ENCODE measurements at regions not wholly inside any gene's neighbourhood (a gene's known extent, or its start where the extent isn't known, plus 50 kb on each side); places are given as distances from the start of the nearest gene placed in this dataset.

- Histone ChIP-seq H3K4me3 (no peak overlapping the region), H3K9me3 (no peaks in the 10 kb centered on the region), H3K36me3 (ENCODE audit: low read depth, missing control alignments) (no peaks in the 10 kb centered on the region), H3K4me1 (no peaks in the 10 kb centered on the region), H3K27ac (no peak overlapping the region), H3K27me3 (no peaks in the 10 kb centered on the region)
- intact Hi-C loops (cut with DNase I; ENCODE audit: low total_unique reads): no loop called here
- TF ChIP-seq POLR2A (IDR thresholded peaks at IDR 0.05) (no peak), CTCF (IDR thresholded peaks at IDR 0.05) (no peak)
- 58 to 87% methylated on average over 2 of the region's 2 CpGs for WGBS, 2 donors
- DNase-seq: no peak
Observed at GRCh38 chr15:93428807-93429351, 339.9 kb upstream of the RGMA start.

- Histone ChIP-seq H3K9me3 (no peaks in the 10 kb centered on the region), H3K27me3 (no peaks in the 10 kb centered on the region), H3K4me1 (no peaks in the 10 kb centered on the region), H3K27ac (no peak overlapping the region), H3K36me3 (ENCODE audit: low read depth, missing control alignments) (no peaks in the 10 kb centered on the region), H3K4me3 (no peak overlapping the region)
- no peak for TF ChIP-seq POLR2A (IDR thresholded peaks at IDR 0.05)
- TF ChIP-seq CTCF (IDR thresholded peaks at IDR 0.05): no peak
- WGBS, 2 donors: 43 to 54% methylated on average over 3 of the region's 3 CpGs
- no peak for DNase-seq
- intact Hi-C loops (cut with DNase I; ENCODE audit: low total_unique reads): no loop called here
Observed at GRCh38 chr15:93428150-93428549, 339.1 kb upstream of the RGMA start.

- Histone ChIP-seq H3K9me3 (no peaks in the 10 kb centered on the region), H3K27me3 (no peaks in the 10 kb centered on the region), H3K4me3 (no peak overlapping the region), H3K36me3 (ENCODE audit: low read depth, missing control alignments) (no peaks in the 10 kb centered on the region), H3K27ac (no peak overlapping the region), H3K4me1 (no peaks in the 10 kb centered on the region)
- WGBS, 2 donors: 88 to 93% methylated on average over 7 to 9 of the region's 9 CpGs
- intact Hi-C loops (cut with DNase I; ENCODE audit: low total_unique reads): no loop called here
- DNase-seq: no peak
- TF ChIP-seq CTCF (IDR thresholded peaks at IDR 0.05) (no peak), POLR2A (IDR thresholded peaks at IDR 0.05) (no peak)
Observed at GRCh38 chr15:93424131-93424530, 335.1 kb upstream of the RGMA start.

GRCh38 chr15:93422476-93422875, 333.5 kb upstream of the RGMA start:
- no peak for DNase-seq
- Histone ChIP-seq H3K36me3 (ENCODE audit: low read depth, missing control alignments) (no peaks in the 10 kb centered on the region), H3K4me3 (no peak overlapping the region), H3K27me3 (no peaks in the 10 kb centered on the region), H3K27ac (no peak overlapping the region), H3K9me3 (no peaks in the 10 kb centered on the region), H3K4me1 (no peaks in the 10 kb centered on the region)
- WGBS, 2 donors: 86 to 91% methylated on average over 3 to 5 of the region's 5 CpGs
- TF ChIP-seq CTCF (IDR thresholded peaks at IDR 0.05): no peak
- no peak for TF ChIP-seq POLR2A (IDR thresholded peaks at IDR 0.05)
- intact Hi-C loops (cut with DNase I; ENCODE audit: low total_unique reads): no loop called here

GRCh38 chr15:93420477-93420876, 331.5 kb upstream of the RGMA start:
- TF ChIP-seq POLR2A (IDR thresholded peaks at IDR 0.05): no peak
- TF ChIP-seq CTCF (IDR thresholded peaks at IDR 0.05): no peak
- DNase-seq: no peak
- Histone ChIP-seq H3K9me3 (no peaks in the 10 kb centered on the region), H3K4me3 (no peak overlapping the region), H3K36me3 (ENCODE audit: low read depth, missing control alignments) (no peaks in the 10 kb centered on the region), H3K4me1 (no peaks in the 10 kb centered on the region), H3K27ac (no peak overlapping the region), H3K27me3 (no peaks in the 10 kb centered on the region)
- 83 to 90% methylated on average over 6 to 7 of the region's 7 CpGs for WGBS, 2 donors
- intact Hi-C loops (cut with DNase I; ENCODE audit: low total_unique reads): no loop called here

Measured in testis (tissue), 2 donors.